Ovary (tissue), 7 donors: ENCODE measurements at regions not wholly inside any gene's neighbourhood (a gene's known extent, or its start where the extent isn't known, plus 50 kb on each side); places are given as distances from the start of the nearest gene placed in this dataset.

ENCODE experiments used
- DNase-seq, 5 donors: peaks; one replicate each; pipeline ENCODE4 v3.0.0-alpha.2; 2019 to 2020
- H3K27ac ChIP-seq, 2 donors: fragments of 200-600 bp; one replicate each; pipeline versions ENCODE4 v1.5.1 to v1.8.0; 2019 to 2022
- H3K27me3 ChIP-seq: fragments of 200-600 bp; one replicate; pipeline ENCODE4 v1.8.0; 2022
- H3K36me3 ChIP-seq: fragments of 200-600 bp; sonication (generic); one replicate; pipeline ENCODE4 v1.5.1; 2019
- H3K4me1 ChIP-seq: one replicate; pipeline ENCODE4 v1.8.1; 2013; ENCODE audit warnings: mild to moderate bottlenecking, moderate library complexity; ENCODE audit not compliant: insufficient read depth
- H3K4me3 ChIP-seq: fragments of 200-600 bp; sonication (generic); one replicate; pipeline ENCODE4 v1.5.1; 2017
- H3K9me3 ChIP-seq, 2 donors: fragments of 200-600 bp in 1 of 2; sonication (generic) in 1 of 2; one replicate each; pipeline versions ENCODE4 v1.5.1 to v1.8.1; 2013 to 2019; ENCODE audit warnings: mild to moderate bottlenecking in 1 of 2, moderate library complexity in 1 of 2
- EP300 ChIP-seq: sonication (generic); formaldehyde crosslinking; IDR thresholded peaks from one replicate; pipeline ENCODE4 v1.6.1; 2017; ENCODE audit warnings: antibody characterized with exemption
- POLR2A ChIP-seq: fragments of 450-650 bp; IDR thresholded peaks from one replicate; pipeline ENCODE4 v1.6.1; 2017; ENCODE audit warnings: antibody characterized with exemption, mild to moderate bottlenecking, moderate library complexity
- WGBS, 3 donors: extraction: QIAGEN DNeasy Blood & Tissue Kit in 1 of 3; methylation state at CpG; one replicate each; pipeline versions ENCODE4 v1.1.5 to v1.1.7; 2013 to 2017; 5-methylcytosine and 5-hydroxymethylcytosine counted together
- intact Hi-C, 4 donors: fragments of 100-400 bp; cut with DNase I; formaldehyde crosslinking; loops; one replicate each; pipeline versions ENCODE4 v1.11.0 to v1.15.1; 2022 to 2023
- TF ChIP-seq, protein P1 (sequence below), 3 donors: fragments of 450-650 bp in 2 of 3; fragments of 200-600 bp in 1 of 3; IDR thresholded peaks; one replicate each; pipeline versions ENCODE4 v1.5.1 to v1.8.0; 2016 to 2022; ENCODE audit warnings: antibody characterized with exemption in 3 of 3, mild to moderate bottlenecking in 1 of 3
- donor health status: DM: no; HTN: no; CAD: no; lungs with moderate emphysema.
- donor health status: DM: no; HTN: no; CAD: no.
- donor health status: Bipolar disorder and iron deficiency.
- donor health status: DM: no; HTN: no; CAD: no.
- donor health status: DM: yes; HTN: yes; CAD: no.

DNA sequence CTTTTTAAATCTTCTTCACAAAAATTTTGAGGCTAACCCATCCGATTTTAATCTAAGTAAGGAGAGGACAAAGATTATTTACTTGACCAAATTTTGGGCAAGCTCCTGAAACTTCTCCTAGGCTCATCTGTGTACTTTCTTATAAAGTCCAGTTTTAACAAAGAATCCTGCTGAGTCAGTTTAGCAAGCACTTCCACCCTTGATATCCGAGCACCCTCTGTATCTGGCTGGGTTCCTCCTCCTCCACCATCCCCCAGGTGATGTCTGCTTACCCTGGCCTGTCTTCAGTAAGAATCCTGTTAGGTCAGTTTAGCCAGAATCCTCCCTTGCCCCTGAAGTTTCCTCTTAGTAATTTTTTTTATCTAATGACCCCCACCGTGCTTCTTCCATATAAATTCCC lies 140.5 kb downstream of the PHLDA1 start:
- no peaks in the 10 kb centered on the region for H3K36me3 ChIP-seq
- intact Hi-C loops = no loop called here
- TF ChIP-seq, protein P1, sequence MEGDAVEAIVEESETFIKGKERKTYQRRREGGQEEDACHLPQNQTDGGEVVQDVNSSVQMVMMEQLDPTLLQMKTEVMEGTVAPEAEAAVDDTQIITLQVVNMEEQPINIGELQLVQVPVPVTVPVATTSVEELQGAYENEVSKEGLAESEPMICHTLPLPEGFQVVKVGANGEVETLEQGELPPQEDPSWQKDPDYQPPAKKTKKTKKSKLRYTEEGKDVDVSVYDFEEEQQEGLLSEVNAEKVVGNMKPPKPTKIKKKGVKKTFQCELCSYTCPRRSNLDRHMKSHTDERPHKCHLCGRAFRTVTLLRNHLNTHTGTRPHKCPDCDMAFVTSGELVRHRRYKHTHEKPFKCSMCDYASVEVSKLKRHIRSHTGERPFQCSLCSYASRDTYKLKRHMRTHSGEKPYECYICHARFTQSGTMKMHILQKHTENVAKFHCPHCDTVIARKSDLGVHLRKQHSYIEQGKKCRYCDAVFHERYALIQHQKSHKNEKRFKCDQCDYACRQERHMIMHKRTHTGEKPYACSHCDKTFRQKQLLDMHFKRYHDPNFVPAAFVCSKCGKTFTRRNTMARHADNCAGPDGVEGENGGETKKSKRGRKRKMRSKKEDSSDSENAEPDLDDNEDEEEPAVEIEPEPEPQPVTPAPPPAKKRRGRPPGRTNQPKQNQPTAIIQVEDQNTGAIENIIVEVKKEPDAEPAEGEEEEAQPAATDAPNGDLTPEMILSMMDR (IDR thresholded peaks at IDR 0.05) = no peak
- no peak for TF ChIP-seq EP300
- no peaks in the 10 kb centered on the region for H3K27me3 ChIP-seq
- peaks cover 2% of the 10 kb centered on the region for H3K4me1 ChIP-seq
- WGBS, 3 donors = 64 to 80% (median 78%) methylated on average over 3 of the region's 3 CpGs
- no peak overlapping the region for H3K4me3 ChIP-seq
- no peak overlapping the region for H3K27ac ChIP-seq
- no peaks in the 10 kb centered on the region for H3K9me3 ChIP-seq
- no peak for DNase-seq

DNA sequence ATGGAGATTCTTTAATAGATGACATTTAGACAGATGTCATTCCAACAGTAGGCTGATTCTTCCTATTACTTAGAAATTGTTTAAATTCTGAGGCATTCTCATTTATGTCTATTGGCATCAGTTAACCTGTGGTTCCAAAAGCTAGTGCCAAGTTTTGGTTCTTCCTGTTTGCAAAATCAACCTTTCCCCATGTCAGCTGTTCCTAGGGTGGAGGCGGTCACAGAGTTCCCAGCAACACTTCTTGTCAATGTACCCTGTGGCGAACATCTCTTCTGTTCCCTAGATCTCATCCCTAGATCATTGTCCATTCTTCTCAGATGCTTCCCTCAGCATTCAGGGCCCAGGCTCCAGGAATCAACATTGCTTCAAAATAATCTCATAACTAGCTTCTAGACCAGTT lies 140.9 kb downstream of the PHLDA1 start:
- Histone ChIP-seq H3K4me1 (peaks cover 2% of the 10 kb centered on the region), H3K27ac (no peak overlapping the region), H3K4me3 (no peak overlapping the region), H3K27me3 (no peaks in the 10 kb centered on the region), H3K9me3 (no peaks in the 10 kb centered on the region), H3K36me3 (no peaks in the 10 kb centered on the region)
- 96 to 100% (median 97%) methylated on average over 2 of the region's 2 CpGs for WGBS, 3 donors
- DNase-seq = no peak
- intact Hi-C loops = no loop called here
- TF ChIP-seq, protein P1 (IDR thresholded peaks at IDR 0.05) = no peak
- TF ChIP-seq EP300 (no peak), POLR2A (no peak)

DNA sequence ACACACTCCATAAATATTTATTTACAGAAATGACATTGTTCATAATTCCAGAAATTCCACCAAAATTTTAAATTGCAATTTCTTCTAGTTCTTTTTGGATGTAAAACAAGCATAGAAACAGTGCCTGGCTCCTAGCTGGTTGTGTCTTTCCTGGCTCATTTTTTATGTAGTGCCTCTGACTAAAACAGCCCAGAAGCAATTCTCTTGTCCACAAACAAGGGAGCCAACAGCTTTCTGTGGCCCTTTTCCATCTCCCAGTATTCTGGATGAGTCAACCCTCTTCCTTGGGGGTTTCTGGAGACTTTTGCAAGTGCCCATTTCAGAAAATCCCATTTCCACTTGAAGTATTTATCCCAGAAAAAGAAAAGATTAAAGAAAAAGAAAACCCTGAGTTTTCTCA lies 141.4 kb downstream of the PHLDA1 start:
- Histone ChIP-seq H3K4me3 (no peak overlapping the region), H3K27me3 (no peaks in the 10 kb centered on the region), H3K36me3 (no peaks in the 10 kb centered on the region), H3K4me1 (peaks cover 2% of the 10 kb centered on the region), H3K27ac (no peak overlapping the region), H3K9me3 (no peaks in the 10 kb centered on the region)
- no peak for DNase-seq
- TF ChIP-seq POLR2A = no peak
- TF ChIP-seq, protein P1 (IDR thresholded peaks at IDR 0.05) = no peak
- intact Hi-C loops = no loop called here

DNA sequence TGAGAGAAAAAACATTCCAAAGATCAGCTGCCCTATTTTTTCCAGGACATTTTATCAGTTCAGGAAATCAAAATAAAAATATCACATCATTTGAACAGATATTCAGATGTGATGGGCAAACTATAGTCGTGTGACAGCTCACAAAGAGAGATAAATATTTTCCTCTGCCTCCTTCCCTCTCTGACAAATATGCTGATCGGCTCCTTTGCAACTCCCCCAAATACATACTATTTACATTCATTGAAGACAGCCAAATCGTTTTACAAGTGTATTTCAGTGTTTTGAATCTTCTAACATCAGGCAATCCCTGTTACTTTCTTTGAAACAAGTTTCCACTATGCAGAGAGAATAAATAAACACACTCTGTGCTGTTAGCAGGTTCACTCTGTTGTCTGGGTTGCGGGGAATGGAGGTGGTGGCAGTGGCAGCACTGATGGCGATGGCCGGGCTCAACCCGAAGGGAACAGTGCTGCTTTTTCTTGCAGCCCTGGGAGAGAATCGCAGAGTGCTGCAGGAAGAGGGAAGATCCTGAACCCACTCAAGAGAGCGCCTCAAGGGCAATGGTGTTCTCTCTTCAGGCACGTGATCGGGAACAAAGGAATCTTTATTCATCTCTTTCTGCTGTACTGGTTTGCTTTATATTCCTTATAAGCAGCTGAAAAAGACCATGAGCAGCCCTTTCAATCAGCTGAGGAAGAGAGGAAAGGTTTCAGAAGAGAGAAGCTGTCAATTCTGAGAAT lies 142.5 kb downstream of the PHLDA1 start:
- no peaks in the 10 kb centered on the region for H3K27me3 ChIP-seq
- DNase-seq = no peak
- TF ChIP-seq, protein P1 (IDR thresholded peaks at IDR 0.05) = no peak
- TF ChIP-seq POLR2A (no peak), EP300 (no peak)
- 67 to 71% (median 68%) methylated on average over 11 of the region's 11 CpGs for WGBS, 3 donors
- peaks cover 3% of the 10 kb centered on the region for H3K4me1 ChIP-seq
- no peaks in the 10 kb centered on the region for H3K36me3 ChIP-seq
- H3K27ac ChIP-seq = no peak overlapping the region
- H3K4me3 ChIP-seq = no peak overlapping the region
- intact Hi-C loops = no loop called here
- H3K9me3 ChIP-seq = no peaks in the 10 kb centered on the region
